Ishikawa (cell line): ENCODE measurements at regions not wholly inside any gene's neighbourhood (a gene's known extent, or its start where the extent isn't known, plus 50 kb on each side); places are given as distances from the start of the nearest gene placed in this dataset.

Experiments
- CEBPB ChIP-seq: IDR thresholded peaks from 2 replicates; pipeline ENCODE4 v1.6.1; 2012
- CREB1 ChIP-seq: IDR thresholded peaks from 2 replicates; pipeline ENCODE4 v1.6.1; 2012; ENCODE audit warnings: low read depth
- EGR1 ChIP-seq: IDR thresholded peaks from 2 replicates; pipeline ENCODE4 v1.6.1; 2012
- EP300 ChIP-seq: IDR thresholded peaks from 2 replicates; pipeline ENCODE4 v1.6.1; 2012; ENCODE audit warnings: borderline replicate concordance
- FOXM1 ChIP-seq: IDR thresholded peaks from 2 replicates; pipeline ENCODE4 v1.6.1; 2012; ENCODE audit warnings: low read depth, borderline replicate concordance
- NFIC ChIP-seq: IDR thresholded peaks from 2 replicates; pipeline ENCODE4 v1.6.1; 2012
- RAD21 ChIP-seq: IDR thresholded peaks from 2 replicates; pipeline ENCODE4 v1.6.1; 2012; ENCODE audit warnings: low read depth
- TAF1 ChIP-seq: IDR thresholded peaks from 2 replicates; pipeline ENCODE4 v1.6.1; 2012; ENCODE audit warnings: low read depth, mild to moderate bottlenecking
- TCF12 ChIP-seq: IDR thresholded peaks from 2 replicates; pipeline ENCODE4 v1.6.1; 2012; ENCODE audit warnings: low read depth
- TEAD4 ChIP-seq: IDR thresholded peaks from 2 replicates; pipeline ENCODE4 v1.6.1; 2012
- YY1 ChIP-seq: IDR thresholded peaks from 2 replicates; pipeline ENCODE4 v1.6.1; 2012; ENCODE audit warnings: low read depth
- ZBTB7A ChIP-seq: IDR thresholded peaks from 2 replicates; pipeline ENCODE4 v1.6.1; 2012; ENCODE audit warnings: low read depth
- TF ChIP-seq, protein P1 (sequence below): IDR thresholded peaks from 2 replicates; pipeline ENCODE4 v1.6.1; 2012
- TF ChIP-seq, protein P2 (sequence below): IDR thresholded peaks from 2 replicates; pipeline ENCODE4 v1.6.1; 2012
- TF ChIP-seq, protein P3 (sequence below): IDR thresholded peaks from 2 replicates; pipeline ENCODE4 v1.6.1; 2012; ENCODE audit warnings: low read depth, mild to moderate bottlenecking

DNA sequence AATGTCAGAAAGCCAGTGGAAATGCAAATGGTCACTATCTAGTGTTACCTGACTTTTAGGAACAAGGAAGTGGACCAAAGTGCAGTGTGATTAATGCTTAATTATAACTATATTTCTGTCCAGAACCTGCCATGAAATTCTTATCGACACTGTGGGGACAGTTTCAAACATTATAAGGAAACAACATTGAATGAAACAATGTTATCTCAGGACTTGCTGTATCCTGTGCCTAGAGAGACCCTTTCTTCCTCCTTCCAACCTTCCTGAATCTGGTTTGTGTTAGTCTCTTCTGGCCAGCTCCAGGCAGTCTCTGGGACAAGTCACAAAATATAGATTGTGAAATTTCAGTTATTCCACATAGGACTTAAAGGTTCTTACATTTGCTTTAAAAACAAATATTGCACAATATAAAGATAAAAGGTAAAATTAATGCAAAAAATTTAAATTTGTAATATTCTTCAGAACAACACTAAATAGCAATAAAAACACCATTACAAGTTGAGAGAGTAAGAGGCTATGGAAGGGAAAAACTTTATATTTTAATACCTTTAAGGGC is 203.4 kb downstream of the ZNF674 start:
- TF ChIP-seq FOXM1 (no peak), CEBPB (no peak), NFIC (no peak), TCF12 (no peak), CREB1 (no peak), ZBTB7A (no peak), TEAD4 (no peak)
- TF ChIP-seq, protein P1, sequence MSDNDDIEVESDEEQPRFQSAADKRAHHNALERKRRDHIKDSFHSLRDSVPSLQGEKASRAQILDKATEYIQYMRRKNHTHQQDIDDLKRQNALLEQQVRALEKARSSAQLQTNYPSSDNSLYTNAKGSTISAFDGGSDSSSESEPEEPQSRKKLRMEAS = no peak

DNA sequence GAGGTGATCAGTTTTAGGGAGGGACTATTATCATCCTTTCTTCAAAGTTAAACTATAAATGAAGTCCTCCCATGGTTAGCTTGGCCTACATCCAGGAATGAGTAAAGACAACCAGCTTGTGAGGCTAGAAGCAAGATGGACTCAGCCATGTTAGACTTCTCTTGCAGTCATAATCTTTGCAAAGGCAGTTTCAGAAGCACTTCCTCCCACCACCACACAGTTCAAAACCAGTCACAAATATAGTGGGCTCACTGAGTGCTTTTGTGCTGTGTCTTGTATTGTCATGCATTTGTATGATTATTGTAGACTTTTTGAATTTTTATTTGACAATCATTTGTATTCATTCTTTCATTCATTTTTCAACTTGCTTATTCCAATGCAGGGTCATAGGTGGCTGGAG is 204.5 kb downstream of the ZNF674 start:
- TF ChIP-seq FOXM1 (no peak), CREB1 (no peak), ZBTB7A (no peak), TAF1 (no peak), NFIC (no peak), TEAD4 (no peak), EP300 (no peak), YY1 (no peak), CEBPB (no peak), TCF12 (no peak), RAD21 (no peak), EGR1 (no peak)
- TF ChIP-seq, protein P2, sequence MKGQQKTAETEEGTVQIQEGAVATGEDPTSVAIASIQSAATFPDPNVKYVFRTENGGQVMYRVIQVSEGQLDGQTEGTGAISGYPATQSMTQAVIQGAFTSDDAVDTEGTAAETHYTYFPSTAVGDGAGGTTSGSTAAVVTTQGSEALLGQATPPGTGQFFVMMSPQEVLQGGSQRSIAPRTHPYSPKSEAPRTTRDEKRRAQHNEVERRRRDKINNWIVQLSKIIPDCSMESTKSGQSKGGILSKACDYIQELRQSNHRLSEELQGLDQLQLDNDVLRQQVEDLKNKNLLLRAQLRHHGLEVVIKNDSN = no peak
- TF ChIP-seq, protein P1 = no peak
- TF ChIP-seq, protein P3, sequence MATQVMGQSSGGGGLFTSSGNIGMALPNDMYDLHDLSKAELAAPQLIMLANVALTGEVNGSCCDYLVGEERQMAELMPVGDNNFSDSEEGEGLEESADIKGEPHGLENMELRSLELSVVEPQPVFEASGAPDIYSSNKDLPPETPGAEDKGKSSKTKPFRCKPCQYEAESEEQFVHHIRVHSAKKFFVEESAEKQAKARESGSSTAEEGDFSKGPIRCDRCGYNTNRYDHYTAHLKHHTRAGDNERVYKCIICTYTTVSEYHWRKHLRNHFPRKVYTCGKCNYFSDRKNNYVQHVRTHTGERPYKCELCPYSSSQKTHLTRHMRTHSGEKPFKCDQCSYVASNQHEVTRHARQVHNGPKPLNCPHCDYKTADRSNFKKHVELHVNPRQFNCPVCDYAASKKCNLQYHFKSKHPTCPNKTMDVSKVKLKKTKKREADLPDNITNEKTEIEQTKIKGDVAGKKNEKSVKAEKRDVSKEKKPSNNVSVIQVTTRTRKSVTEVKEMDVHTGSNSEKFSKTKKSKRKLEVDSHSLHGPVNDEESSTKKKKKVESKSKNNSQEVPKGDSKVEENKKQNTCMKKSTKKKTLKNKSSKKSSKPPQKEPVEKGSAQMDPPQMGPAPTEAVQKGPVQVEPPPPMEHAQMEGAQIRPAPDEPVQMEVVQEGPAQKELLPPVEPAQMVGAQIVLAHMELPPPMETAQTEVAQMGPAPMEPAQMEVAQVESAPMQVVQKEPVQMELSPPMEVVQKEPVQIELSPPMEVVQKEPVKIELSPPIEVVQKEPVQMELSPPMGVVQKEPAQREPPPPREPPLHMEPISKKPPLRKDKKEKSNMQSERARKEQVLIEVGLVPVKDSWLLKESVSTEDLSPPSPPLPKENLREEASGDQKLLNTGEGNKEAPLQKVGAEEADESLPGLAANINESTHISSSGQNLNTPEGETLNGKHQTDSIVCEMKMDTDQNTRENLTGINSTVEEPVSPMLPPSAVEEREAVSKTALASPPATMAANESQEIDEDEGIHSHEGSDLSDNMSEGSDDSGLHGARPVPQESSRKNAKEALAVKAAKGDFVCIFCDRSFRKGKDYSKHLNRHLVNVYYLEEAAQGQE = no peak

DNA sequence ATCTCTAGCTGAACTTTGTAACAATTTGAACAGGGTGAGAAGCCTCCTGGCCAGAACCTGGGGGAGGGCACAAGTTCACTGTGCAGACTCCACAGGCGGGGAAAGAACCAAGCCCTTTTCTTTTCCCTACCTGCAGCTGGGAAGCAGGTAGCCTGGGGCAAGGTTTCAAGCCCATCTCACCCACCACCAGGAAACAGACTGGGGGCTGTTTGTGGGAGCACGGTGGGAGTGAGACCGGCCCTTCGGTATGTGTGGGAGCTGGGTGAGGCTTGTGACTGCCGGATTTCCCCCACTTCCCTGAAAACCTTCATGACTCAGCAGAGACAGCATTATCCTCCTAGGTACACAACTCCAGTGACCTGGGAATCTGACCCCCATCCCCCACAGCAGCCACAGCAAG is 211.7 kb downstream of the ZNF674 start:
- TF ChIP-seq CEBPB = no peak
- no peak for TF ChIP-seq FOXM1
- TF ChIP-seq RAD21 = no peak
- TF ChIP-seq NFIC = no peak
- TF ChIP-seq, protein P2 = no peak
- no peak for TF ChIP-seq YY1
- TF ChIP-seq EP300 = no peak
- TF ChIP-seq CREB1 = no peak

DNA sequence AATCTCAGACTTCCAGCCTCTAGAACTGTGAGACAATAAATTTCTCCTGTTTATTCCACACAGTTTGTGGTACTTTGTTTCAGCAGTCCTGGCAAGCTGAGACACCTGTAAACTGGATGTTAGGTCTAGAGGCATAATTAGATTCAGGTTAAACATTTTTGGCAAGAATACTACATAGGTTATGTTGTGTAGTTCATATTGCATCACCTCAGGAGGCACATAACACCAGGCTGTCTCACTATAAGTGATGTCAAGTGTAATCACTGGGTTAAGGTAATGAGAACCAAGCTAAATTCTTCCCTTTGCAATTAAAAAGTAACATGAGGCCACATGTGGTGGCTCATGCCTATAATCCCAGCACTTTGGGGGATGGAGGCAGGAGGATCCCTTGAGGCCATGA is 214.2 kb downstream of the ZNF674 start:
- TF ChIP-seq TAF1 (no peak), TEAD4 (no peak), NFIC (no peak), CREB1 (no peak), TCF12 (no peak), RAD21 (no peak), EP300 (no peak), YY1 (no peak), ZBTB7A (no peak), FOXM1 (no peak), CEBPB (no peak), EGR1 (no peak)
- TF ChIP-seq, protein P2 = no peak
- TF ChIP-seq, protein P3 = no peak
- TF ChIP-seq, protein P1 = no peak

DNA sequence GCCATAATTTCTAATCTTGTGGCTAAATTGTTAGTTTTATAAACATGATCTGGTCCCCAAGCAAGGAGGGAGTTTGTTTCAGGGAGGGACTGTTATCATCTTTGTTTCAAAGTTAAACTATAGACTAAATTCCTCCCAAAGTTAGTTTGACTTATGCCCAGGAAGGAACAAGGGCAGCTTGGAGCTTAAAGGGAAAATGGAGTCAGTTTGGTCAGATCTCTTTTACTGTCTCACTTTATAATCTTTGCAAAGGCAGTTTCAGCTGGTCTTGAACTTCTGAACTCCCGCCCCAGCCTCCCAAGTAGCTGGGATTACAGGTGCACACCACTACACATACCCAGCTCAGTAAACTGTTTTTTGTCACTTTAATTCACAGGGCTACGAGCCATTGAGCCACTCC is 214.7 kb downstream of the ZNF674 start:
- TF ChIP-seq, protein P3 = no peak
- TF ChIP-seq EGR1 = no peak
- no peak for TF ChIP-seq NFIC
- no peak for TF ChIP-seq CREB1
- no peak for TF ChIP-seq TEAD4
- TF ChIP-seq ZBTB7A = no peak
- no peak for TF ChIP-seq TAF1
- TF ChIP-seq, protein P1 = no peak
- TF ChIP-seq TCF12 = no peak
- no peak for TF ChIP-seq FOXM1
- TF ChIP-seq CEBPB = no peak
- no peak for TF ChIP-seq YY1
- TF ChIP-seq EP300 = no peak
- no peak for TF ChIP-seq RAD21
